DMS53 treated with DMSO at 0.1 percent for 48 hours (cell line): ENCODE measurements at regions not wholly inside any gene's neighbourhood (a gene's known extent, or its start where the extent isn't known, plus 50 kb on each side); places are given as distances from the start of the nearest gene placed in this dataset.
A peak's percentile ranks its signal among the peaks of the same experiment; 100 is the strongest.

Source experiments
- DNase-seq: peaks from one replicate; lab custom pipeline; 2025; ENCODE audit not compliant: unreplicated experiment; lab: John Stamatoyannopoulos, UW

DNA sequence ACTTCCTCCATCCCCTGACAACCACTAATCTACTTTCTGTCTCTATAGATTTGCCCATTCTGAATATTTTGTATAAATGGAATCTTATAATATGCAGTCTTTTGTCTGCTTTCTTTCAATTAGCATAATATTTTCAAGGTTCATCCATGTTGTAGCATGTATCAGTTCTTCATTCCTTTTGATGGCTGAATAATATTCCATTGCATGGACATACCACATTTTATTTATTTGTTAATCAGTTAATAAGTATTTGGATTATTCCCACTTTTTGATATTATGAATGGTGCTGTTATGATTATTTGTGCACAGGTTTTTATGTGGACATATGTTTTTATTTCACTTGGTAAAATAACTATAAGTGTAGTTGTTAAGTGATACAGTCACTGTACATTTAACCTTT, 155.1 kb upstream of the WSCD2 start:
- DNase-seq, result no peak

GRCh38 chr12:107976331-107976730, 152.8 kb upstream of the WSCD2 start:
- DNase-seq, result no peak

- DNase-seq, result no peak
These were observed 150.9 kb upstream of the WSCD2 start for GRCh38 chr12:107978201-107978600.

- no peak for DNase-seq
These were observed 150.4 kb upstream of the WSCD2 start for GRCh38 chr12:107978641-107979040.

GRCh38 chr12:107983756-107984472, 145.2 kb upstream of the WSCD2 start:
- DNase-seq, result no peak

DNA sequence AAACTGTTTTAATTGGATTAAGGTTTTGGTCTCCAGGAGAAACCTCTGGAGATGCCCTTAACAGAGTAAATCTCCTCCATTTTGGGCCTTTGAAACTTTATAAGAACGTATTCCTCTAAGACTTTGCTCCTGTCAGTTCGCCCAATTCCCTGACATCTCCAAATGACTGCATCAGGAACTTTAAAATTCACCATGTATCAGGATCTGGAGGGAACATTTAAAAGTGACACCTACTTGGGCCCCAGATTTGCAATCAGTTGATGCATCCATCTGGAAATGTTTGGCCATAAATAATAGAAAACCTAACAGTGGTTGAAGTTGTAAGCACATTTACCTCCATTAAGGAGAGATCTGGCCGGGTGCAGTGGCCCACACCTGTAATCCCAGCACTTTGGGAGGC, 144.1 kb upstream of the WSCD2 start:
- DNase-seq, result no peak

DNA sequence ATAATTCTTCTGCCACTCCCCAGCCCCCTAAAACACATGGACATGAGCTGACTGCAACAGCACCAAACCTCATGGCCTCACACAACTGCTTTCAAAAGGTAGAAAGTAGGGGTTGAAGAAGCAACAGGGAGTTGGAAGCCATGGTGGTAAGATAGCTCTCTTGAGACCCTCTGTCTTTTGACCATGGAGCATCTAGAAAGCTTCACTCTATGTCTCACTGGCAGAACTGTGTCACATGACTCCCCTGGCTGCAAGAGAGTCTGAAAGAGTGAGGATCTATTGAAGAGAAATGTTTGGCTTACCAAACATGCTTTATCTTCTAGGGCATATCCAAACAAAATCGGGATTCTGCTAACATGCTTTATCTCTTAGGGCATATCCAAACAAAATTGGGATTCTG, 142.9 kb upstream of the WSCD2 start:
- no peak for DNase-seq

GRCh38 chr12:107990325-107990724, 138.8 kb upstream of the WSCD2 start:
- no peak for DNase-seq

DNA sequence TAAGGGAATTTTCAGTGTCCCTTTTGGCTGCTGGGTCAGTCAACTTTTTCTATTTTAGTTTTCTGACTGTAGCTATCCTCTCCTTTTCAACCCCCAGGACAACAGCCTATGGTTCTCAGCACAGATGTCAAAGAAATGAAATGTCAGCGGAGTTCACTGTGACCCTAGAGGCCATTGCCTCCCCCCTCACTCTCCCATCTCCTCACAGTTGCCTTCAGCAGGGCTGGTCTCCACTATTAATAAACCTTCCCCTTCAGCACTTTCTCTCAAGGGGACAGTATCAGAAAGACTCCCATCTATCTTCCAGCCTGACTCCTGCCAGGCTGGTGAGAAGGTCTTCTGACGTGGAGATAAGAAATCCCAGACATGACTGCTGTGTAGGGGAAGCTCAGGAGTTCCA, 137.1 kb upstream of the WSCD2 start:
- DNase-seq, result no peak

- peak; percentile 37 for DNase-seq
These were observed 136.1 kb upstream of the WSCD2 start for GRCh38 chr12:107992870-107993451.

GRCh38 chr12:107998863-107999262, 130.2 kb upstream of the WSCD2 start:
- no peak for DNase-seq

- no peak for DNase-seq
These were observed 129.0 kb upstream of the WSCD2 start for GRCh38 chr12:108000111-108000510.

DNA sequence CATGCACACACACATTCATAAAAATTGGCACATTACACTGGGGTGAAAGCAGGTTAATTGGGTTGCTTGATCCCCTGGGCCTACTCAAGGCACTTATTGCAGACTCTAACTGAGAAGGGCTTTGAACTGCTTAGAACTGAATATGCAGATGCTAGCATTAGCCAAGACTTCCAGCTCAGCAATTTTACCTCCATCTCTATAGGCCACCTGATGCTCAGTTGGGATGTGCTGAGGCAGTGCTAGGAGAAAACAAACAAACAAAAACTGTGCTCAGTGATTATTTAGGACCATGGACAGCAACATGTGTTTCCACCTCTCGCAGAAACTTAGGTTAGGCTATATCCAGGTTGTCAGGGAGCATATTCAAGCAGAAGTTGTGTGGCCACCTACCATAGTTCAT, 124.8 kb upstream of the WSCD2 start:
- no peak for DNase-seq

GRCh38 chr12:108008163-108008905, 120.8 kb upstream of the WSCD2 start:
- DNase-seq, result no peak

- no peak for DNase-seq
These were observed 119.5 kb upstream of the WSCD2 start for GRCh38 chr12:108009442-108010070.

- DNase-seq, result no peak
These were observed 113.0 kb upstream of the WSCD2 start for GRCh38 chr12:108016022-108016564.

GRCh38 chr12:108017472-108018057, 111.5 kb upstream of the WSCD2 start:
- DNase-seq, result no peak

DNA sequence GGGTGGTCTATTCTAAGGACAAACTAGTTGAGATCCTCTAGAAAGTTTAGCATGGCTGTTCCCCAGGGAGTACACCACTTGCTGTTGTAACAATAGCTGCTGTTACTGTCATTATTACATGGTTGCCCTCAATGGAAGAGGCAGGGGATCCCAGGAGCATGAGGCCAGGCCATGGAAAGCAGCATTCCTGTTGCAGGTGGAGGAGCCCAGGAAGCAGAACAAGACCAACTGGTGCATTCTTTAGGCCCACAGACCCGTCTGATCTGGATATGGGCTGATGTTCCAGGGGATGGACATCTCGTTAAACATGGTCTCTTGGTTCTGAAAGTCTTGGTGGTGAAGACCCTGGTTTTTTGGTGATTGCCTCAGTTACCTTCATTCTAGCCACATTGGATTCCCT, 109.2 kb upstream of the WSCD2 start:
- no peak for DNase-seq

DNA sequence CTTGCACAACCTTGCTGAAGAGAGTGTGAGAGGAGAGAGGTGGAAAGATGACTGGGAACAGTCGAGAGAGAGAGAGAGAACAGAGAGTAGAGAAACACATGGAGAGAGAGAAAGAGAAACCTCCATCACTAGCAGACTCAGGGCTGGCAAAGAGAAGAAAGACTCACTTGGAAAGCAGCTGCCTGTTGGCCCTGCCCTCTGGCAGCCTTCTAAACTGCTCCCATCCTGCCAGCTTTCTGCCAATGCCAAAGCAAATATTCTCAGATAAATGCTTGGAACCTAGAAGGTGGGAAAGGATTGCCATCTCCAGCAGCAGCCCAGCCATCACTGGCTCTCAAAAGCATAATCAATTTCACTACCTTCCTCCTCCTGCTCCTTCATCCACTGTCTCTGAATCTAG, 107.9 kb upstream of the WSCD2 start:
- DNase-seq, result no peak

GRCh38 chr12:108021949-108022522, 107.1 kb upstream of the WSCD2 start:
- no peak for DNase-seq
